ENCODE measurements at regions not wholly inside any gene's neighbourhood (a gene's known extent, or its start where the extent isn't known, plus 50 kb on each side); places are given as distances from the start of the nearest gene placed in this dataset.
"Not testable (repeated sequence)": the region's sequence is repeated elsewhere in the genome, so short reads cannot be mapped to it uniquely, and the experiment has no call there.

DNA sequence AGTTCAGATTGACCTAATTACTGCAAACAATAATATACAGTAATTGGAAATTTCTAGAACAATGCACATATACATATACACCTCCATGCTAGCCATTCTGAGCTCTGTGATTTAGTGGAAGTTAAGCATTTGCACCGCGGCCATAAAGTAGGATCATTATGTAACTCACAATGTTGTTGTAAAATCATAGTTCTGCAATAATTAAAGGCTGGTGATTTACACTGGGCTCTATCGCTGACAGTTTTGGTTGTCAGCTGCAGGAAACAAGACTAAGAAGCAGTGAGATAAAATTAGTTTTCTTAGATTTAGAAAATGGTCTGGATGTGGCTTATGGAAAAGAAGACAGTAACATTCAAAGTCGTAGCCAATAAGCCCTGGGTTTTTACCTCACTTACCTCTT, 776.3 kb downstream of the TMEM121 start:
- DNase-seq: no peak

GRCh38 chr14:106304271-106304670, 777.9 kb downstream of the TMEM121 start:
- no peak for DNase-seq

GRCh38 chr14:106308839-106309389, 782.5 kb downstream of the TMEM121 start:
- peak; percentile 69 for DNase-seq

GRCh38 chr14:106309423-106309822, 783.0 kb downstream of the TMEM121 start:
- no peak for DNase-seq

GRCh38 chr14:106315436-106315835, 789.1 kb downstream of the TMEM121 start:
- no peak for DNase-seq

DNA sequence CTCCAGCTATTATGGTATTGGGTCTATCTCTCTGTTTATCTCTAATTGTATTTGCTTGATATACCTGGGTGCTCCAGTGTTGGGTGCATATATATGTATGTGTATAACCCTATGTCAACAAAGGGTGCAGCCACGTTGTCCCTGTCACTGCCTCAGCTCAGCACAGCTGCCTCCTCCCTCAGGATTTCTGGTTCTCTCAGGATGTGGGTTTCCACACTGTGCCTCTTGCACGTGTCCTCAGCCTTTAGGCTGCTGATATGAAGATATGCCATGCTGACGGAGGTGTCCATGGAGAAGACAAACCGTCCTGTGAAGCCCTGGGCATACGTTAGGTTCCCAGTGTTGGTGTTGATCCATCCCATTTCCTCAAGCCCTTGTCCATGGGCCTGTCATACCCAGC, 791.2 kb downstream of the TMEM121 start:
- no peak for DNase-seq

DNA sequence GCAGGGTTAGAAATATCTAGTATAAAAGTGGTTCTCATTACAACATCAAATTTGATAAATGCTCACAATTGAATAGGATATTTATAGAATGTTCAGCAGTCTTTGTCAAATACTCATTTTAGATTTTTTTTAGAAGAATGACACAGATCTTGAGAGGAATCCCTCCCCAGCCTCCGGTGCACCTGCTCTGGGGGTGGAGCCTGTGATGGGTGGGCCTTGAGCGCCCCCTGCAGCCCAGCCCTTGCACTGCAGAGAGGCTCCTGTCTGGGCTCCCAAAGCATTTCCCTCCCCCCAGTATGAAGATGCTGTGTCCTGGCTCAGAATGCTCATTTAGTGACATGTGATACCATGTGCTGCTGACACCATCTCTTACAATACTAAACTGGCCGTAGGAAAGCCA, 792.3 kb downstream of the TMEM121 start:
- peak; percentile 42 for DNase-seq

DNA sequence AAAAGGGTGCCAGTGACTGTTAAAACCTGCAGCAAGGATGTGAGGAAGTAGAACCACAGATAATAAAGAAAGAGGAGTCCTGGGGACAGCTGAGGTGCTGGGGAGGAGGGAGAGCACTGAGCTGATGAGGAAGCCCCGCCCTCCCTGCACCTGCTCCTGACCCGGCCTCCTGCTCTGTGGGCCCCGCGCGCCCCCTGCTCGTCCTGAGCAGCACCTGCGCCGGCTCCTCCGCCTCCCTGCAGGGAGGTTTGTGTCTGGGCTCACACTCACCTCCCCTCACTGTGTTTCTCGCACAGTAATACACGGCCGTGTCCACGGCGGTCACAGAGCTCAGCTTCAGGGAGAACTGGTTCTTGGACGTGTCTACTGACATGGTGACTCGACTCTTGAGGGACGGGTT, 797.6 kb downstream of the TMEM121 start:
- not testable (repeated sequence) for DNase-seq

DNA sequence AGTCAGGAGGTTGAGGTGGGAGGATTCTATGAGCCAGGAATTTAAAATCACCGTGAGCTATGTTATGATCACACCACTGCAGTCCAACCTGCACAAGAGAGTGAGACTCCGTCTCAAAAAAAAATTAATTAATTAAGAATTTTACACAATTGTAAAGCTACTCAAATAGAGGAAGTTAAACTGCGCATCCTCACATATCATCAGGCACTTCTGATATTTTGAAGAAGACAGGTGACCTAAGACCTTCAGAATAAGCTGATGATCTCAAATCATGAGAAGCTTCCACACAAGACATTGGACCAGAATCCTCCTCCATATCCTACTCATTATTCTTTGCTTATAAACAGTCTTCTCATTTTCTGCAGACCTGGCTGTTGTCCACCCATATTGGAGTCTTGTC, 800.9 kb downstream of the TMEM121 start:
- no peak for DNase-seq

- DNase-seq: not testable (repeated sequence)
Observed at GRCh38 chr14:106327702-106328353, 801.4 kb downstream of the TMEM121 start.

- DNase-seq: not testable (repeated sequence)
Observed at GRCh38 chr14:106329243-106329642, 802.9 kb downstream of the TMEM121 start.

GRCh38 chr14:106329987-106330774, 803.8 kb downstream of the TMEM121 start:
- DNase-seq: not testable (repeated sequence)

DNA sequence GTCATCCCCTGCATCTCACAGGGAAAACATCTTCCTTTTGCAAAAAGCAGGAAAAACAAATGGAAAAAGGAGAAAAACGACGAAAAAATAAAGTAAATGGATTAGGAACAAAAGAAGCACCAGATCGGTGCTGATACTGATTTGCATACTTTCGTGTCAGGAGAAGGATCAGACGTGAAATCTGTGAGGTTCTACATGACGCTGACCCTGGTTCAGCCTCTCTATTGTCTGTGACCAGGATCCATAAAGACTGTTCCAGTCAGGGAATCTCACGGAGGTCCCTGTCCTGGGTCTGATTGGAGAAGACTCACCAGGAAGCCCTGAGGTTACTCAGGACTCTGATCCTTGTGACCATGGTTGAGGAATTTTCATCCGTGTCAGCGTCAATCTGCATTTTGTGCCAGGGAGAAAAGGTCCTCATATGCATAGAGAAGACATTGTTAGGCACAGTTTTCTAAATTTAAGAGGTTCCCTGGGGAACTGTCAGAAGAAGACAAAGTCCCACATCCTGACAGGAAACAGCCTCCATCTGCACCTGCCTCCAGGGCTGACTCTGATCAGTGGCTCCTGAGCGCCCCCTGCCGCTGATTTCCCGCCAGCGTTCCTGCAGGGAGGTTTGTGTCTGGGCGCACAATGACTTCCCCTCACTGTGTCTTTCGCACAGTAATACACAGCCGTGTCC, 808.2 kb downstream of the TMEM121 start:
- not testable (repeated sequence) for DNase-seq

GRCh38 chr14:106335110-106335429, 808.7 kb downstream of the TMEM121 start:
- DNase-seq: not testable (repeated sequence)

DNA sequence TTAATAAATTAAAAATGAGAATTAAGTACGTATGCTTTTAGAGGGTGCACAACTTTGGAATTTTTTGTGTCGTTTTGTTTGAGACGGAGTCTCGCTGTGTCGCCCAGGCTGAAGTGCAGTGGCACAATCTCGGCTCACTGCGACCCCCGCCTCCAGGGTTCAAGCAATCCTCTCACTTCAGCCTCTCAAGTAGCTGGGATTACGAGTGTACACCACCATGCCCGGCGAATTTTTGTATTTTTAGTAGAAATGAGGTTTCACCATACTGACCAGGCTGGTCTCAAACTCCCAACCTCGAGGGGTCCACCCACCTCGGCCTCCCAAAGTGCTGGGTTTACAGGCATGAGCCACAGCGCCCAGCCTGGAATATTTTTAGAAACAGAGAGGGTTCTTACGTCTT, 812.4 kb downstream of the TMEM121 start:
- DNase-seq: not testable (repeated sequence)

GRCh38 chr14:106340658-106341057, 814.3 kb downstream of the TMEM121 start:
- not testable (repeated sequence) for DNase-seq

DNA sequence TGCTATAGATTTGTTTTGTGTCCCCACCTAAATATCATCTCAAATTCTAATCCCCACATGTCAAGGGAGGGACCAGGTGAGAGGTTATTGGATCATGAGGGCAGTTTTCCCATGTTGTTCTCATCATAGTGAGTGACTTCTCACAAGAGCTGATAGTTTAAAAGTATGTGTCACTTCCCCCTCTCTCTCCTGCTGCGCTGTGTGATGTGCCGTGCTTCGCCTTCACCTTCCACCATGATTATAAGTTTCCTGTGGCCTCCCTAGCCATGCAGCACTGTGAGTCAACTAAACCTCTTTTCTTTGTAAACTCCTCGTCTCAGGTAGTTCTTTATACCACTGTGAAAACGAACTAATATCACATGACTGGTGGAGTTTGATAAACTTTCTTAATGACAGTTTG, 814.8 kb downstream of the TMEM121 start:
- not testable (repeated sequence) for DNase-seq

GRCh38 chr14:106343626-106344025, 817.2 kb downstream of the TMEM121 start:
- no peak for DNase-seq

DNA sequence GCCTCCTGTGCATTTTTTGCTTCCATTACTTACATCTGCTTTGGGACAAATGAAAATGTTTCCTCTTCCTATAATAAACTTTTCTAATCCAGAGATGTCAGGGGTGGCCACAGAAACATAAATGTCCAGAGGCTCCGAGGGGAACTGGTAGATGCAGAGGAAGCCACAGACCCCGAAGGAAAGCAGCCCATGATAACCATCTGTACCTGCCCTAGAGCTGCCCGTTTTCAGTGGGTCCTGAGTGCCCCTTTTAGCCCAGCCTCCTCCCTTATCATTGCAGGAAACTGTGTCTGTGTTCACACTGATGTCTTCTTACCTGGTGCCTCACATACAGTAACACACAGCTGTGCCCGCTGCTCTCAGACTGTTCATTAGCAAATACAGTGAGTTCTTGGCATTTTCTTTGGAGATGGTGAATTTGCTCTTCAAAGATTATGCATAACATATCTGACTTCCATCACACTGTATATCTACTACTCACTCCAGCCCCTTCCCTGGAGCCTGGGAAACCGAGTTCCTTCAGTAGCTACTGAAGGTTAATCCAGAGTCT, 817.8 kb downstream of the TMEM121 start:
- not testable (repeated sequence) for DNase-seq

- not testable (repeated sequence) for DNase-seq
Observed at GRCh38 chr14:106344791-106345479, 818.6 kb downstream of the TMEM121 start.

- no peak for DNase-seq
Observed at GRCh38 chr14:106346084-106346483, 819.7 kb downstream of the TMEM121 start.

DNA sequence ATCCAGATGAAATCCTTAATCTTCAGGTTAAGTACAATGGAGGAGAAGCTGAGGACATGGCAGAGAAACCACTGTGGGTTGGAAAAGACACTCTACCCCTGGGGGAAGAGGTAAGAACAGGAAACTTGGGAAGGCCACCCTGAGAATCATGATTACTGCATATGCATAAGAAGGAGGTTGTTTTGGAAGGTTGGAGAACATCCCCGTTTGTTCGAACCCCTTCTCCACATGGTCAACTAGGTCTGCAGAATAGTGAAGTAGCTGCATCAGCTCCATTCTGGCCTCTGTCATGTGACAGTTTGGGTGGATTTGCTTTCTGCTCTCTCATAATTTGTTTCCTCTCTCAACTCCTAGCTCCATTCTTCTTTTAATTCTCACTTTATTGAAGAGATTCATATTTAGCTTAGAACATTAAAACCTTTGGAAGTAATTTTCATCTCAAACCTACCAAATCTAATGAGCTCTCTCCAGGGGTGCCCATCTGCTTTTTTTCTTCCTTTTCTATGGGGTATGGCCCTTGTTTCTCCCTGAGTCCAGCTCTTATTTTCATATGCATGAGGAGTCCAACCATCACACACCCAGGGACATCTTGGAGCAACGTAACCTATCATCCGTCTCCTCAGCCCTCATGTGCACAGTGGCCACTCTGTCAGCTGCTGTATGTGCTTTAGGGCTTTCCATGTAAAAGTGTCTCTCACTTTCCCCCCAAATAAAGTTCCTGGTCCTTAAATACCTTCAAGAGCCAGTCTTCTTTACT, 820.3 kb downstream of the TMEM121 start:
- no peak for DNase-seq

Data from effector CD8-positive, alpha-beta T cell (primary cell).